Ammon's horn (tissue), 1 donor: ENCODE measurements at regions not wholly inside any gene's neighbourhood (a gene's known extent, or its start where the extent isn't known, plus 50 kb on each side); places are given as distances from the start of the nearest gene placed in this dataset.

Source experiments
- DNase-seq: peaks from one replicate; pipeline ENCODE4 v3.0.0-alpha.2; 2016; ENCODE audit warnings: low spot score

GRCh38 chr5:61905613-61906012 lies 400.4 kb upstream of the KIF2A start:
- no peak for DNase-seq

DNA sequence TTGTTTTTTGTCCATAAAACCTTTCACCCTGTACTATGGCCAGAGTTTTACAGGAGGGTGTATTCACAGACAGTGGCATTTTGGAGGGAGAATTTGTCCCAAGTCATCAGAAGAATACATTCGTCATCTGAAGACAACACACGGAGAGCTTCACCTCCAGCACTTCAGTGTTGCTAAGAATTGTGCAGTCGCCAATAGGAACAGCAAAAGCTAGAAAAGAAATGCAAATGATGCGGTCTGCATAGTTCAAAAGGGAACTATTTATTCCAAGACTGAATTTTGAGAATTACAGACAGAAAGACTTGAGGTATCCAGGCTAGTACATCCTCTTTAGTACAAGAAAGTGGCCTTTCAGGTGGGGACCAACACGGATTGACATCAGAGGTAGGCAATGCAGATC lies 399.2 kb upstream of the KIF2A start:
- DNase-seq = no peak

DNA sequence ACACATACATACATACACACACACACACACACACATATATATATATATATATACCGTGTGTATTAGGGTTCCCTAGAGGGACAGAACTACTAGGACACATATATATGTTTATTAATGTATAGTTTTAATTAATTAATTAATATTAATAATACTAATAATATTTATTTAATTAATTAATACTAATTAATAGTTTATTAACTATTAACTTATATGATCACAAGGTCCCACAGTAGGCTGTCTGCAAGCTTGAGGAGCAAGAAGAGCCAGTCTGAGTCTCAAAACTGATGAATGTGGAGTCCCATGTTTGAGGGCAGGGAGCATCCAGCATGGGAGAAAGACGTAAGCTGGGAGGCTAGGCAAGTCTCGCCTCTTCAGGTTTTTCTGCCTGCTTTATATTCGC lies 398.0 kb upstream of the KIF2A start:
- DNase-seq = no peak

GRCh38 chr5:61910771-61911170 lies 395.2 kb upstream of the KIF2A start:
- no peak for DNase-seq

- no peak for DNase-seq
Measured at GRCh38 chr5:61912559-61912958, 393.4 kb upstream of the KIF2A start.

DNA sequence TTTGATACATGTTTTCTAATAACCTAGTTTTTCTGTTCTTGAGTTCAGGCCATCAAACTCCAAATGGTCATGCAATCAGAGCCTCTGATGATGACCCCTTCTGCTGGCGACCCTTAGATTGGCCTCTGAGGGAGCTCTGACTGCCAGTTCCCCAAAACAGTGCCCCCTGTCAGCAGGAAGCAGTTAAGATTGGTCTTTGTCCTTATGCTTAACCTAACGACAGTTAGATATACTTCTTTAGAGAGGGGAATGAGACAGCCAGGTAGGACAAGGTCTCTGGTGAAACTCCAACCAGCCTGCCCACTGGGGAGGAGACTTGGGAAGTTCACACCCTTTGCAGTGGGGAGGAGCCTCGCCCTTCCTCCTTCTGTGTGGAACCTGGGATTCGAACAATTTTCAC lies 390.4 kb upstream of the KIF2A start:
- no peak for DNase-seq

GRCh38 chr5:61916621-61917620 lies 389.1 kb upstream of the KIF2A start:
- no peak for DNase-seq

GRCh38 chr5:61918611-61919010 lies 387.4 kb upstream of the KIF2A start:
- no peak for DNase-seq

DNA sequence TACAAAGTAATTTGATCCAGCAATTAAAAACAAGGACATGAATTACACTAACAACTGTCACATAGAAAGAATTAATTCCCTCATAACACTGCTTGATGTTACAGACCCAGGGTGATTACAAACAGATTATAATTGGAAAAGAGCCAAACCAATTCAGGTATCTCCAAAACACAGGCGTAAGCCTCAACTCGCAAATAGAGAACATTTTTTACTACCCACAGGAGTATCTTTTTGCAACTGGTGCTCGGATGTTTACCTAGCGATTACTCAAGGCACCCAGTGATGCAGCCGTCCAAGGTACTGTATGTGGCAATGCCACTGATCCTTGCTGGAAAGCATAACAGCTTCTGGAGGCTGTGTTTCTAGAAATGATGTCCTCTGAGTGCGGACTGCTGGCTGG lies 386.1 kb upstream of the KIF2A start:
- no peak for DNase-seq

DNA sequence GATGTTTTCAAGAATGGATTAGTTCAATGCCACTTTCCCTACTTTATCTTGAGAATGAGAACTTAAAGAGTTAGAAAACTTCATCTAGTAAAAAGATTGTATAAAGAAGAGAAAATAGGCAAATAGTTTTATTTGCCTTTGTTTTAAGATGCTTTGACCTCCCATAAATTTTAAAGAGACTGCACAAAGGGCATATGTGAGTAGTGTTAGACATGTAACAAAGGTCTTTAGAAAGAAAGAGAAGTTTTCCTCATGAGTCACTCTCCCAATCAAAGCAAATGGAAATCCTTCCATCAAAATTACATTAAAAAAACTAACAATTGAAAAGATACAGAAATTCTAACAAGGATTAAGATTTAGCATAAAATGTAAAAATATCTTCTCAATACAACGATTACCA lies 381.8 kb upstream of the KIF2A start:
- DNase-seq = no peak

DNA sequence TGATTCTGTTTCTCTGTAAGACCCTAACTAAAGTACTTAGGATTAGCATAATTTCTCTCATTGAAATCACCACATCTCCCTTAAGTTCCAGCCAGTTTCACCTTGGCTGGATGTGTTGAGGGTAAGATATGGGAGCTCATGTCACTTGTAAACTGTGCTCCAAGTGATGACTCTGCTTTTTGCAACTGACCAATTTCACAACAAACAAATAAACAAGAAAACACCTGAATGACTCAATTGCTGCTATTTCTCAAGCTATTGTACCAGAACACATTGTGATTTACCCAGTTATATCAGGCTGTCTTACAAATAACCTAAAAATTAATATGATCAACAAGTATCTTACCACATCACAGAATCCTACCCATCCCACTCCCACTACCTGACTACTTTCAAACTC lies 379.1 kb upstream of the KIF2A start:
- no peak for DNase-seq

- no peak for DNase-seq
Measured at GRCh38 chr5:61931236-61931635, 374.8 kb upstream of the KIF2A start.

DNA sequence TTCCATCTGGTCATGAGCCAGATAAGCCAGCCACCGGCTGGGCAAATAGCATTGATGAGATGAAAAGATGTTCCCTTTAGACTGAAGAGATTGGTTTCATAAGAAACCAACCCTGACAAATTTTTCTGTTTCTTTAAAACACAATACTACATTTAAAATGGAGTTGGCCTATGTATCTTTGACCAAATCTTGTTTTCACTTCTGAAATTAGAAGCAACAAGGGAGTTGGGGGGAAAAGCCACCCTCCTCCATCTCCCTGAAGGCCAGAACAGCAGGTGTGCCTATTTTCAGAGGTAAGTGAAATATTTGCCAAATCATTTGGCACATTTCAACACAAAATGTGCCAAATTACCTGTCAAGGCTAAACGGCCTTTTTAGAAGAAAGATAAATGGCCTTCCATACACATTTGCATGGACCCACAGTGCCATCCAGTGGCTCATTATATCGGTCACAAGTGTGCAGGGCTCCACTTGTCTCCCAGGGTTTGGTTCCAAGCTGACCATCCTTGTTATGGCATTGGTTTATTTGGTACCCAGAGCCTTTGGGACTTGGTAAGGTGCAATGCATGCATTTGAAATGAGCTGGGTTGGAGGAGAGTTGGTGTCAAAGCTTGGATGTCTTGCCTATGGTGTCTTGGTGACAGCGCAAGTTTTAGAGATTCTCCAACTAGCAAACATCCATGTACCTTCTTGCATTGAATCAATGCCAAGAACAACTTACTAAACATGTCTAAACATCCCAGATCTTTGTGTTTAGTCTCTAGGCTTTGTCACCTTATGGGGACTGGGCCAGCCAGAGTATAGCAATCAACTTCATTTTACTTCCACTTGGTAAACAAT lies 372.0 kb upstream of the KIF2A start:
- DNase-seq = peak; percentile 84

GRCh38 chr5:61941637-61942036 lies 364.4 kb upstream of the KIF2A start:
- no peak for DNase-seq

DNA sequence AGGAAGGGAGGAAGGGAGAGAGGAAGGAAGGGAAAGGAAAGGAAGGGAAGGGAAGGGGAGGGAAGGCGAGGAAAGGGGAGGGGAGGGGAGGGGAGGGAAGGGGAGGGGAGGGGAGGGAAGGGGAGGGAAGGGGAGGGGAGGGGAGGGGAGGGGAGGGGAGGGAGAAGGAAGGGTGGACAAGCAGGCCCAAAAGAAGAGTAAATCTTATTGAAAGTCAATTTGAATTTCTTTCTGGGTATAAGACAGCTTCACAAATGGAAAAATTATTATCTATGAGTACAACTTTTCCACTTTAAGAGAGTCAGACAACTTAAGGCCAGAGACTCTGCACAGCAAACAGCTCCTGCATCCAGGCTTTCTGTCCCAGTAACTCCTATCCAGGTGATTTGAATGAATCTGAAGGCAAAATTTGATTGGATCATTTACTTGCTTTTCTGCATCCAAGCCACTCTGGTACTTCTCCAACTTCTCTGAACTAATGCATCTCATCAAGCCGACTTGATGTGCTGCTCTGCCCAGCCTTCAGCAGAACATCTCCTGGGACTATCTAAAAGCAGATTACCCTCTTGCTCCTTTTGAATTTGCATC lies 363.4 kb upstream of the KIF2A start:
- DNase-seq = no peak

GRCh38 chr5:61943713-61944112 lies 362.3 kb upstream of the KIF2A start:
- DNase-seq = no peak

DNA sequence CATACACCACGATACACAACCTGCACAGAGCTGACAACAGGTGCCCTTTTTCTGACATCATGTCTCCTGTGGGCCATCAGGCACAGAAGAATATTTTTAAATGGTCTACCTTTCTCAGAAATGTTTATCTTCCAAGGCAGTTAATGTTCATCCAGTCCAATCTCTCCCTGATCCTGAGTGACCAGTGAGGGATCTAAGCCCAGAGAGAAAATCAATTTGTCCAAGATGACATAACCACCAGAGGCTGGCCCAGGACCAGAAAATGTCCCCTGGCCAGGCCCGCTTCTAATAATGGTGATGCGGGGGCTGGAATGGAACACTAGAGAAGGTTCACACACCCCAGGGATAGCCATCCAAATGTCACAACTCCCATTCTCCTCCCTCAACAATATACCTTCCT lies 357.9 kb upstream of the KIF2A start:
- DNase-seq = no peak

DNA sequence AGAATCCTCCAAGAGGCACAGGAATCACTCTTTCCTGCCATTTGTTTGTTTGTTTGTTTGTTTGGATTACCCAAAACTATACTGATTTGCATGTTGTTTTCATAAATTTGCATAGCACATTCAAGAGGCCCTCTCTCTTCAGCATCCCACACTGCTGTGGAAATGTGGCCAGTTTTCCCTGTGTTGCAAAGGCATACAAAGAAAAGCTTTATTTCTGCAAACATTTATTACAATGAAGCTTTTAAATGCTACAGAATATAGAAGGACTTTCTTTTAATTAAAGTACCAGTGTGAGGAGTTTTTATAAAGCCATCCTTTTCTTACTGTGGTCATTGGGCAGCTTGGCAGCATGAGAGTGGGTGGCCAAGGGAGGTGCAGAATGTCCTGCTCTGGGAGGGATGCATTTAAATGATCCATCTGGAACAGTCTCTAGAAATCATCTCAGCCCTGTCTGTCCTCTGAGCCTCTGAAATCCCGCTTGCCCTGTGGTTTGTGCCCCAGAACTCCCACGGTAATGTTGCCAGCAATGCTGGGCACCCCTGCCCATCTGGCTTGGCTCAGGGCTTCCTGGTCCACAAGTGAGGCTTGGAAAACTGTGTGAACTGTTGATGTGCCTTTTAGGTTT lies 356.8 kb upstream of the KIF2A start:
- peak; percentile 80 for DNase-seq

DNA sequence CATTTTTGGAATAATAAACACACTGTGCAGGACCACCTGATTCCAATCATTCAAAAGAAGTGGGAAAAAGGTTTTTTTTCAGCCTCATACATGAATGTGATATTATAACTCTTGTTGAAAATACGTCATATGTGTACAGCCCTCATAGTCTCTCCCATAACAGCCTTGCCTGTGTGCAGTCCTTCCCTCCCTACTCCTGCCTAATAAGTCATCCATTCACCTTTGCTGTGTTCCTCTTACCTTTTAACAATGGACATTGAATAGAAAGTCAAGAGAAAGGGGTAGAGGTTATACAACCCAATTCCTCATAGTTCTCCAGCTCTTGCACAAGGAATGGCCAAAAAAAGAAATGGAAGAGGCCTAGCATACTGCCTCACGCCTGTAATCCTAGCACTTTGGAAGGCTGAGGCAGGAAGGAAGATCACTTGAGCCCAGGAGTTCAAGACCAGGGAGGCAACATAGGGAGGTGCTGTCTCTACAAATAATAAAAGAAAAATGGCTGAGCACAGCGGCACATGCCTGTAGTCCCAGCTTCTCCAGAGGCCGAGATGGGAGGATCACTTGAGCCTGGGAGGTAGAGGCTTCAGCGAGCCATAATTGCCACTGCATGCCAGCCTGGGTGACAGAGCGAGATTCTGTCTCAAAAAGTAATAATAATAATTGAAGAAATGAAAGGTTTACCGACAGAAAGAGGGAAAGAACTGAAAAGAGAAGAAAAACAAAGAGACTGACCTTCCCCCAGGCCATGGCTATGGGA lies 356.1 kb upstream of the KIF2A start:
- DNase-seq = no peak

GRCh38 chr5:61951295-61951694 lies 354.7 kb upstream of the KIF2A start:
- DNase-seq = no peak

GRCh38 chr5:61953913-61954312 lies 352.1 kb upstream of the KIF2A start:
- DNase-seq = no peak
